BE2C (cell line): ENCODE measurements at regions not wholly inside any gene's neighbourhood (a gene's known extent, or its start where the extent isn't known, plus 50 kb on each side); places are given as distances from the start of the nearest gene placed in this dataset.

Experiments
- DNase-seq: peaks from one replicate; pipeline ENCODE4 v3.0.0-alpha.2; 2020
- H3K27me3 ChIP-seq: fragments of 250-450 bp; sonication (Bioruptor Pico); 2 replicates; pipeline ENCODE4 v1.5.1; 2020; ENCODE audit warnings: mild to moderate bottlenecking
- H3K36me3 ChIP-seq: fragments of 250-450 bp; sonication (Bioruptor Pico); 2 replicates; pipeline ENCODE4 v1.5.1; 2020; ENCODE audit warnings: mild to moderate bottlenecking
- H3K4me1 ChIP-seq: fragments of 250-450 bp; sonication (Bioruptor Pico); 2 replicates; pipeline ENCODE4 v1.5.1; 2020
- H3K4me3 ChIP-seq: 2 replicates; pipeline ENCODE4 v1.5.1; 2011; ENCODE audit warnings: low read depth, low read length
- H3K9me3 ChIP-seq: fragments of 250-450 bp; sonication (Bioruptor Pico); 2 replicates; pipeline ENCODE4 v1.5.1; 2020
- TF ChIP-seq, protein P1 (sequence below): IDR thresholded peaks from 2 replicates; pipeline ENCODE4 v1.5.1; 2012; ENCODE audit warnings: mild to moderate bottlenecking, low read depth, low read length

- DNase-seq, result no peak
- Histone ChIP-seq H3K36me3 (no peaks in the 10 kb centered on the region), H3K9me3 (no peaks in the 10 kb centered on the region), H3K27me3 (no peaks in the 10 kb centered on the region), H3K4me1 (no peaks in the 10 kb centered on the region), H3K4me3 (no peak overlapping the region)
- TF ChIP-seq, protein P1, sequence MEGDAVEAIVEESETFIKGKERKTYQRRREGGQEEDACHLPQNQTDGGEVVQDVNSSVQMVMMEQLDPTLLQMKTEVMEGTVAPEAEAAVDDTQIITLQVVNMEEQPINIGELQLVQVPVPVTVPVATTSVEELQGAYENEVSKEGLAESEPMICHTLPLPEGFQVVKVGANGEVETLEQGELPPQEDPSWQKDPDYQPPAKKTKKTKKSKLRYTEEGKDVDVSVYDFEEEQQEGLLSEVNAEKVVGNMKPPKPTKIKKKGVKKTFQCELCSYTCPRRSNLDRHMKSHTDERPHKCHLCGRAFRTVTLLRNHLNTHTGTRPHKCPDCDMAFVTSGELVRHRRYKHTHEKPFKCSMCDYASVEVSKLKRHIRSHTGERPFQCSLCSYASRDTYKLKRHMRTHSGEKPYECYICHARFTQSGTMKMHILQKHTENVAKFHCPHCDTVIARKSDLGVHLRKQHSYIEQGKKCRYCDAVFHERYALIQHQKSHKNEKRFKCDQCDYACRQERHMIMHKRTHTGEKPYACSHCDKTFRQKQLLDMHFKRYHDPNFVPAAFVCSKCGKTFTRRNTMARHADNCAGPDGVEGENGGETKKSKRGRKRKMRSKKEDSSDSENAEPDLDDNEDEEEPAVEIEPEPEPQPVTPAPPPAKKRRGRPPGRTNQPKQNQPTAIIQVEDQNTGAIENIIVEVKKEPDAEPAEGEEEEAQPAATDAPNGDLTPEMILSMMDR, result no peak
Measured at GRCh38 chr2:103135679-103136078, 373.8 kb downstream of the TMEM182 start.

DNA sequence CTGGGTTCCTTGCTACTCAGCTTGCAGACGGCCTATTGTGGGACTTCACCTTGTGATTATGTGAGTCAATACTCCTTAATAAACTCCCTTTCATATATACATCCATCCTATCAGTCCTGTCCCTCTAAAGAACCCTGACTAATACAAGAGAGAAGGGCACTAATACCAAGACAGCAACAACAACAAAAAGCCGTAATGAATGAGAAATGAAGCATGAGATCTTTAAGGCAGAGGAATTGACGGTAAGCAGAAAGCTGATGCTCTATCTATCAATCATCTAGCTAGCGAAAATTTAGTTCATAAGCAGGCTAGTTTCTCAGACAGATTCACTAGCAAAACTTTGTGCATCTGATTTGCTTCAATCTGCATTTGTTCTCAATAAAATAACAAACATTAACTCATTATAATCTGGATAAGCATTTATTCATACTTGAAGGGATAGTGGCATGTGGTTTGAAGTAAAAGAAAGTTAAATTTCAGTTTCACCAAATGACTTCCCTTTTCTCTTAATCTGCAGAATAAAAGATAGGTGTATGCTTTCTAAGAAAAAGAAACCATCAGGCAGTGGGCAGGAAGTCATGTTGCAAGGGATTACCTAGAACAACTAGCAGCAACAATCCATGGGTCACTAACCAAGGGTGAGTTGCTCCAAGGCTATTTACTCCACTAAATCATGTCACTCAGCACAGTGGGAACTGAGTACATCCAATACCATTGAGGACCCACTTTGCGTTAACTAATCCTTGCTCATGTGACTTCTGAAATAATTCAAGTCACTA lies 376.5 kb downstream of the TMEM182 start:
- Histone ChIP-seq H3K4me1 (no peaks in the 10 kb centered on the region), H3K9me3 (no peaks in the 10 kb centered on the region), H3K4me3 (no peak overlapping the region), H3K36me3 (no peaks in the 10 kb centered on the region), H3K27me3 (no peaks in the 10 kb centered on the region)
- TF ChIP-seq, protein P1, result no peak
- no peak for DNase-seq

GRCh38 chr2:103139628-103140268 lies 377.9 kb downstream of the TMEM182 start:
- TF ChIP-seq, protein P1, result no peak
- no peaks in the 10 kb centered on the region for H3K36me3 ChIP-seq
- DNase-seq, result no peak
- H3K4me3 ChIP-seq, result no peak overlapping the region
- H3K27me3 ChIP-seq, result no peaks in the 10 kb centered on the region
- no peaks in the 10 kb centered on the region for H3K4me1 ChIP-seq
- H3K9me3 ChIP-seq, result no peaks in the 10 kb centered on the region

GRCh38 chr2:103144837-103145236 lies 383.0 kb downstream of the TMEM182 start:
- Histone ChIP-seq H3K36me3 (no peaks in the 10 kb centered on the region), H3K4me1 (no peaks in the 10 kb centered on the region), H3K9me3 (no peaks in the 10 kb centered on the region), H3K27me3 (no peaks in the 10 kb centered on the region), H3K4me3 (no peak overlapping the region)
- DNase-seq, result no peak
- TF ChIP-seq, protein P1, result no peak

GRCh38 chr2:103145739-103146138 lies 383.9 kb downstream of the TMEM182 start:
- DNase-seq, result no peak
- Histone ChIP-seq H3K36me3 (no peaks in the 10 kb centered on the region), H3K27me3 (no peaks in the 10 kb centered on the region), H3K9me3 (no peaks in the 10 kb centered on the region), H3K4me3 (no peak overlapping the region), H3K4me1 (no peaks in the 10 kb centered on the region)
- TF ChIP-seq, protein P1, result no peak

- Histone ChIP-seq H3K27me3 (no peaks in the 10 kb centered on the region), H3K9me3 (no peaks in the 10 kb centered on the region), H3K4me3 (no peak overlapping the region), H3K36me3 (no peaks in the 10 kb centered on the region), H3K4me1 (no peaks in the 10 kb centered on the region)
- TF ChIP-seq, protein P1, result no peak
- no peak for DNase-seq
Measured at GRCh38 chr2:103151046-103151445, 389.2 kb downstream of the TMEM182 start.
